NT2/D1 (cell line): ENCODE measurements at regions not wholly inside any gene's neighbourhood (a gene's known extent, or its start where the extent isn't known, plus 50 kb on each side); places are given as distances from the start of the nearest gene placed in this dataset.

Experiments
- DNase-seq: peaks from one replicate; pipeline ENCODE4 v3.0.0-alpha.2; 2011; ENCODE audit warnings: low read depth, low spot score
- H3K27me3 ChIP-seq: 2 replicates; pipeline ENCODE4 v1.6.0; 2011; ENCODE audit warnings: mild to moderate bottlenecking; ENCODE audit not compliant: insufficient read length, insufficient read depth
- H3K36me3 ChIP-seq: 2 replicates; pipeline ENCODE4 v1.6.1; 2011; ENCODE audit warnings: mild to moderate bottlenecking, low read length, mixed read lengths; ENCODE audit not compliant: insufficient read depth, insufficient read length
- H3K4me1 ChIP-seq: 2 replicates; pipeline ENCODE4 v1.5.1; 2011; ENCODE audit not compliant: insufficient read depth, insufficient read length
- H3K4me3 ChIP-seq: 2 replicates; pipeline ENCODE4 v1.5.1; 2011; ENCODE audit warnings: low read depth; ENCODE audit not compliant: insufficient read length
- H3K9ac ChIP-seq: 2 replicates; pipeline ENCODE4 v1.6.0; 2011; ENCODE audit warnings: low read depth; ENCODE audit not compliant: insufficient read length
- H3K9me3 ChIP-seq: 2 replicates; pipeline ENCODE4 v1.5.1; 2011; ENCODE audit warnings: mild to moderate bottlenecking, low read length; ENCODE audit not compliant: insufficient read depth
- SUZ12 ChIP-seq: IDR thresholded peaks from 2 replicates; pipeline ENCODE4 v1.6.1; 2011; ENCODE audit not compliant: insufficient read length, insufficient read depth; ENCODE audit errors: extremely low read depth
- YY1 ChIP-seq: IDR thresholded peaks from 2 replicates; pipeline ENCODE4 v1.6.1; 2011; ENCODE audit not compliant: insufficient read length, insufficient read depth
- ZNF274 ChIP-seq: IDR thresholded peaks from 2 replicates; pipeline ENCODE4 v1.6.1; 2011; ENCODE audit warnings: mild to moderate bottlenecking, low read depth, low read length

DNA sequence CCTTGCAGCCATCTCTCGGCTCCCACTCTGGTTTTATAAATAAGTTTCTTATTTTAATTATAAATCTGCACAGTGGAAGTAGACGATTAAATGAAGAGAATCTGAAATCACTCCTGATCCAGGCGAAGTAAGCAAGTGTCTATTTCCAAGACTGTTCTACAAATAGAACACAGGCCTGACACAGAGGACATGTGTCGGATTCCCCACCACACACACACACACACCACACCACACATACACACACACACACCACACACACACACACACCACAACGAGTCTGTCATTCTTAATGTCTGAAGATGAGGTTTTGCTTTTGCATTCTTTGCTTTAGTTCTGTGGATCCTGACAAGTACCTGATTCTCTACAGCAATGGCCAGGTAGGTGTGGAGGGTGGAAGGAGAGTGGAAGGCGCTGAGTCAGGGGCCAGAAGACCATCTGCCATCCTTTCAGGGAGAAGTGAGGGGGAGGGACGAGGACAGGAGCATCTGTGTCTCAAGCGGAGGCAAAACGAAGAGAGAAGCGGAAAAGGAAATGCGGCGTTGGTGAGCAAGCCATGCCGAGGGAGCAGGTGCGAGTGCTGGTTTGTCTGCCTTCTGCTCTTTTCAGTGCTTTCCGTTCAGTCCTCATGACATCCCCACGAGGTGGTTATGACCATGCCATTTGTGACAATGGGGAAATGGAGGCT, 110.2 kb downstream of the TEX26 start:
- TF ChIP-seq ZNF274 (no peak), YY1 (no peak), SUZ12 (no peak)
- no peaks in the 10 kb centered on the region for H3K27me3 ChIP-seq
- H3K4me3 ChIP-seq, result no peak overlapping the region
- H3K4me1 ChIP-seq, result peaks cover 2% of the 10 kb centered on the region
- DNase-seq, result no peak
- H3K9ac ChIP-seq, result no peak overlapping the region
- H3K36me3 ChIP-seq, result no peaks in the 10 kb centered on the region
- H3K9me3 ChIP-seq, result no peaks in the 10 kb centered on the region

DNA sequence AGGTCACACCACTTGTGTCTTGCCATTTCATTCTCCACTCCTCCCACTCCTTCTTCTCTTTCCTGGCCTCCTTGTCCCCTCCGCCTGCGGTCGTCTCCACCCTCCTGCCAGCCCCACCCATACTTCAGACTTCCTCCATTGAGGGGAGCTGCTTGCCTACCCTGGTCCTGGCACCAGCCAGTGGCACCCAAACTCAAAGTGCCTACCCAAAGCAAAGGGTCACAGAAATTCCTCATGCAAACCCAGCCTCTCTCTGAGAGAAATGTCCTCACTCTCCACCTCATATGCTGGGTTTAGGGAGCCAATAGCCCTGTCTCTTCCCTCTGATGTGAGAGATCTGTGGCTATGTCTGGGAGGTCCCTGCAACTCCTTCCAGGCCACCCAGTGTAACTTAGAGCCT, 109.6 kb downstream of the TEX26 start:
- no peaks in the 10 kb centered on the region for H3K9me3 ChIP-seq
- H3K4me1 ChIP-seq, result peaks cover 2% of the 10 kb centered on the region
- no peak for DNase-seq
- H3K27me3 ChIP-seq, result no peaks in the 10 kb centered on the region
- H3K4me3 ChIP-seq, result no peak overlapping the region
- TF ChIP-seq YY1, result no peak
- TF ChIP-seq SUZ12, result no peak
- TF ChIP-seq ZNF274, result no peak
- H3K36me3 ChIP-seq, result no peaks in the 10 kb centered on the region
- H3K9ac ChIP-seq, result no peak overlapping the region

DNA sequence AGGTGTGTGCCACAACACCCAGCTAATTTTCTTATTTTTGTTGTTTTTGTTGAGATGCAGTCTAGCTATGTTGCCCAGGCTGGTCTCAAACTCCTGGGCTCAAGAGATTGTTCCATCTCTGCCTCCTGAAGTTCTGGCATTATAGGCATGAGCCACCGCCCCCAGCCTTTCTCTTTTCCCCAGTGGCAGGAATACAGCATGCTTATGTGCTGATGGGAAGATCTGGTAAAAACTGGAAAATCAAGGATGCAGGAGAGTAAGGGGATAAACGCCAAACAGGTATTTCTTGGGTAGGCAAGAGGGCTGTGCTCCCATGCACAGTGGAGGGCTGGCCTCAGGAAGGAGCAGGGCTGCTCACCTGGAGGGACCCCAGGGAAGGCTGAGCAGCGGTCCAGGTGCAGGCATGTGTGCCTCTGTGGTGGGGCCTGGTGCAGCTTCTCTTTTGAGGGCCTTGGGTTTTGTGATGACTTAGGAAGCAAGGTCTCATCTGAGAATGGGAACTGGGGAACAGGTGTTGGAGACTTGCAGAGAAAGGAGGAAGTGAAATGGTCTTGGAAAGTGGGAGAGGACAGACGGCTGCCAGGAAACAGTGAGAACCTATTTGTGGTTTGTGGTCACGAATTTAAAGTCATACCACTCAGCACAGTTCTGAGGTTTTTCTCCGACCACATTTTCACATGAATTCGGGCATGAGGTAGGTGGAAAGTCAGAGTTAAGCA, 106.5 kb downstream of the TEX26 start:
- Histone ChIP-seq H3K9me3 (no peaks in the 10 kb centered on the region), H3K36me3 (no peaks in the 10 kb centered on the region), H3K4me1 (no peaks in the 10 kb centered on the region), H3K9ac (no peak overlapping the region), H3K4me3 (no peak overlapping the region), H3K27me3 (no peaks in the 10 kb centered on the region)
- DNase-seq, result no peak
- TF ChIP-seq SUZ12 (no peak), YY1 (no peak), ZNF274 (no peak)

DNA sequence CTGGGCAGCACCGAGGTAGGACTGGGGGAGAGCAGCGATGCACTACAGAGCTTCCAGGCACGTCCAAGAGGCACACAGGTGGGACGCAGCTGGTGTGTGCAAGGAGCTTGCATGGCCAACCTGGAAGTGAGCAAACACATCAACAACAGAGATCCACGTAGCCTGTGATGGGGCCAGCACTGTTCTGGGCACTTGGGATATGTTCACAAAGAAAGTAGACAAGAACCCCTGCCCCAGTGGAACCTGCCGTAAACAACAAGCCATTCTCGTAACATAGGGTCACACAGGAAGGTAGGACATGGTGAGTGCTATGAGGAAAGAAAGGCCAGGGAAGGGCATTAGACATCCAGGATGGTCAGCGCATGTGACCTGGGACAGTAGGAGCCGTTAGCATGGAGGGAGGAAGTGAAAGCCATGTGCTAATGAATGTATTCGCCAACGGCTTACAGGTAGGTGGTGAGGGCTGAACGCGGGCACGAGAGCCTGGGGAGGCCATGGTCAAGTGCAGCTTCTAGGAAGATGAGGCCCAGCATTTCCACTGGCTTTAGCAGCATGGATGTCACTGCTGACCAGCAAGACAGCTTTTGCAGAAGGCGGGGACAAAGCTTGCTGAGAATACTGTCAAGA, 105.5 kb downstream of the TEX26 start:
- Histone ChIP-seq H3K4me1 (no peaks in the 10 kb centered on the region), H3K4me3 (no peak overlapping the region), H3K9ac (no peak overlapping the region), H3K27me3 (no peaks in the 10 kb centered on the region), H3K36me3 (no peaks in the 10 kb centered on the region), H3K9me3 (no peaks in the 10 kb centered on the region)
- TF ChIP-seq YY1, result no peak
- TF ChIP-seq SUZ12, result no peak
- no peak for TF ChIP-seq ZNF274
- no peak for DNase-seq

DNA sequence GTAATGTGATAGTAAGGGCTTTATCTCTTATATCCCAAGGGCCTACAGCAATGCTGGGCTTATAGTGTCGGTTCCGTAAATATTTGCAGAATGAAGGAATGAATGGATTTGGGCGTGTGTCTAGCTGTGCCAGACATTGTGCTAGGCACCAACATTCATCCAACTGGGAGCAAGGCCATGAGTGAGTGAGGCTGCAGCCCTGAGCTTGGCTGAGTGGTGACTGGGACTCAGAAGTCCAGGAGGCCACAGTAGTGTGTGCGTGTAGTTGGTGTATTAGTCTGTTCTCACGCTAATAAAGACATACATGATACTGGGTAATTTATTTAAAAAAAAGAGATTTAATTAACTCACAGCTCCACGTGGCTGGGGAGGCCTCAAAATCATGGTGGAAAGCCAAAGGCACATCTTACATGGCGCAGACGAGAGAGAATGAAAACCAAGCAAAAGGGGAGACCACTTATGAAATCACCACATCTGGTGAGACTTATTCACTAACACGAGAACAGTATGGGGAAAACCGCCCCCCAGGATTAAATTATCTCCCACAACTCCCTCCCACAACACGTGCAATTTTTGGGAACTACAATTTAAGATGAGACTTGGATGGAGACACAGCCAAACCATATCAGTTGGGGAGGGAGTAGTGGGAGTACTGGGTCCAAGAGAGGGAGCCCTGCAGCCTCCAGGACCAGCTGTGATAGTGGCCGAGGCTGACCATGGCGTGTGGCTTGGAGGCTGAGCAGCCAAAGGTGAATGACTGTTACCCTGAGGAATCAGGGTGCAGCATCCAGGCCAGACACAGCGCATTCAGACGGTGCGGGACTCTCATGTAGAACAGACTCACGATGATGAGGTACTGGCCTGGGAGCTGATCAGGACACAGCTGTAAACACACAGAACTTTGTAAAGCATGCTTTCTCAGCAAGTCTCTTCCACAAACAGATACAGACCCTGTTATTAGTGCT, 104.6 kb downstream of the TEX26 start:
- H3K4me3 ChIP-seq, result no peak overlapping the region
- no peaks in the 10 kb centered on the region for H3K4me1 ChIP-seq
- no peaks in the 10 kb centered on the region for H3K27me3 ChIP-seq

DNA sequence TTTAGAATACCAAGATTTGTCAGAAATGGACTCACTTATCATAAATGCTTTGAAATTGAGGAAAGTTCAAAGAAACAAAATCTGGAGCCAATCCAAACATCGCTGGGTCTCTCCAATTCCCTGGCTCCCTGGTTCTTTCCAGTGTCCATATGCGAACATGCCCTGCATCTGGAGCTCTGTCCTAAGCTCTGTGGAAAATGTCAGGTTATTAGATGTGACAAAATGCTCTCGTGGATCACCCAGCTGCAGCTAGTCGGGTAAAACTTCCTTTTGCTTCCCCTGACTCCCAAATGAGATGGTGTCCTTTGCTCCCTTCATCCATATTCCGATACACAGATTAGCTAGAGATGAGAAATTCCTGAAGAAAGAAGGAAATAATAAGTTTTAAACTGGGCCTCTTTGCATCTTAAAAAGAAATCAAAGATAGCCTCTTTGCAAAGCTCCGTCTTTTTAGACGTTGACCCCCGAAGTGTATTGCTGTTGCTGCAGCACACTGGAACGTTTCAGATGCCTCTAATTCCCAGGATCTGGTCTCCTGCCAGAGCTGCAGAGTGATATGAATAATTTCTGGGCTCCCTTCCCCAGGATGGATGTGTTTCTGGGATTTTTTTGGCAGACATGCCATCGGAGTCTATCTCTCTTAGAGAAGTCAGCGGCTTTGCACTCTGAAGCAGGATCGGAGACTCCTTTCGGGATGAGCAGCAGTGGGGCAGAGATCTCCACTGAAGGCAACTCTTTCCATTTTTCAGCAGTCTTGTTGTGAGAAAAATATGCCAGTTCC, 102.9 kb downstream of the TEX26 start:
- DNase-seq, result no peak
- no peak for TF ChIP-seq SUZ12
- no peak for TF ChIP-seq YY1
- TF ChIP-seq ZNF274, result no peak
- Histone ChIP-seq H3K27me3 (no peaks in the 10 kb centered on the region), H3K4me3 (no peak overlapping the region), H3K9ac (no peak overlapping the region), H3K9me3 (no peaks in the 10 kb centered on the region), H3K4me1 (no peaks in the 10 kb centered on the region), H3K36me3 (no peaks in the 10 kb centered on the region)

More for the DNA sequence above, 104.6 kb downstream of the TEX26 start:
- Histone ChIP-seq H3K36me3 (no peaks in the 10 kb centered on the region), H3K9me3 (no peaks in the 10 kb centered on the region), H3K9ac (no peak overlapping the region)
- TF ChIP-seq ZNF274 (no peak), SUZ12 (no peak), YY1 (no peak)
- no peak for DNase-seq
